PC-3 (cell line): ENCODE measurements at regions not wholly inside any gene's neighbourhood (a gene's known extent, or its start where the extent isn't known, plus 50 kb on each side); places are given as distances from the start of the nearest gene placed in this dataset.

Experiments
- ATAC-seq: fragments of 200-7000 bp; cut with Tn5 transposase; 2 replicates; pipeline ENCODE4 v1.9.1; 2020; ENCODE audit warnings: mild to moderate bottlenecking, moderate library complexity
- BruUV-seq: library from RNA; stranded (reverse); fragments of 400-500 nt; replicated peaks from 2 replicates; lab custom pipeline; 2021; lab: Mats Ljungman, UMichigan
- CTCF ChIA-PET: fragments of 300-600 bp; sonication (Branson Sonifier 250); formaldehyde crosslinking; loops from one replicate; lab custom pipeline; 2022; ENCODE audit warnings: antibody characterized with exemption; lab: Charles Lee
- POLR2A ChIA-PET: fragments of 300-600 bp; sonication (Branson Sonifier 250); formaldehyde crosslinking; loops from one replicate; lab custom pipeline; 2022; ENCODE audit warnings: antibody characterized with exemption; ENCODE audit not compliant: unreplicated experiment; lab: Charles Lee
- DNase-seq: peaks from one replicate; pipeline ENCODE4 v3.0.0-alpha.2; 2015
- H2AFZ ChIP-seq: fragments of 300-600 bp; sonication (generic); 2 replicates; pipeline ENCODE4 v1.6.0; 2016; ENCODE audit warnings: antibody characterized with exemption, low read length
- H3F3A ChIP-seq: fragments of 300-600 bp; sonication (generic); one replicate; pipeline ENCODE4 v1.6.0; 2017; ENCODE audit warnings: antibody characterized with exemption, low read length, control low read depth, mild to moderate bottlenecking; ENCODE audit not compliant: unreplicated experiment
- H3K27ac ChIP-seq: fragments of 300-600 bp; sonication (generic); 2 replicates; pipeline ENCODE4 v1.5.1; 2016; ENCODE audit warnings: mild to moderate bottlenecking, low read length
- H3K27me3 ChIP-seq: fragments of 300-600 bp; sonication (generic); 2 replicates; pipeline ENCODE4 v1.6.1; 2016; ENCODE audit warnings: low read length, mixed read lengths
- H3K36me3 ChIP-seq: fragments of 300-600 bp; sonication (generic); 2 replicates; pipeline ENCODE4 v1.6.1; 2016; ENCODE audit warnings: low read depth, mixed run types, low read length, mixed read lengths
- H3K4me1 ChIP-seq: fragments of 300-600 bp; sonication (generic); 2 replicates; pipeline ENCODE4 v1.5.1; 2016; ENCODE audit warnings: low read length; ENCODE audit not compliant: insufficient read depth
- H3K4me2 ChIP-seq: fragments of 300-600 bp; sonication (generic); 2 replicates; pipeline ENCODE4 v1.6.0; 2016; ENCODE audit warnings: low read length
- H3K4me3 ChIP-seq: fragments of 300-600 bp; sonication (generic); 2 replicates; pipeline ENCODE4 v1.5.1; 2016; ENCODE audit warnings: mild to moderate bottlenecking, low read length, mixed read lengths
- H3K79me2 ChIP-seq: fragments of 300-600 bp; sonication (generic); 2 replicates; pipeline ENCODE4 v1.6.1; 2017; ENCODE audit warnings: low read length, mixed read lengths
- H3K9ac ChIP-seq: fragments of 300-600 bp; sonication (generic); 2 replicates; pipeline ENCODE4 v1.6.0; 2016; ENCODE audit warnings: mild to moderate bottlenecking, low read length
- H3K9me2 ChIP-seq: fragments of 300-600 bp; sonication (generic); replicated peaks from 2 replicates; pipeline ENCODE4 v1.6.1; 2016; ENCODE audit warnings: mixed run types, low read length, mixed read lengths
- H3K9me3 ChIP-seq: fragments of 300-600 bp; sonication (generic); 2 replicates; pipeline ENCODE4 v1.6.1; 2016; ENCODE audit warnings: low read length, mixed read lengths
- H4K20me1 ChIP-seq: fragments of 300-600 bp; sonication (generic); 2 replicates; pipeline ENCODE4 v1.6.1; 2016; ENCODE audit warnings: low read length, mixed read lengths
- CTCF ChIP-seq: fragments of 300-600 bp; sonication (generic); conservative IDR thresholded peaks from 2 replicates; pipeline ENCODE4 v1.5.1; 2017; ENCODE audit warnings: antibody characterized with exemption, low read depth, mild to moderate bottlenecking, low read length
- EZH2 ChIP-seq: fragments of 300-600 bp; sonication (generic); IDR thresholded peaks from one replicate; pipeline ENCODE4 v1.6.1; 2017; ENCODE audit warnings: antibody characterized with exemption, mild to moderate bottlenecking, low read length; ENCODE audit not compliant: unreplicated experiment
- EZH2phosphoT487 ChIP-seq: fragments of 300-600 bp; sonication (generic); IDR thresholded peaks from 2 replicates; pipeline ENCODE4 v1.6.1; 2018; ENCODE audit warnings: mild to moderate bottlenecking, antibody characterized with exemption, low read length, borderline replicate concordance
- intact Hi-C: fragments of 100-400 bp; cut with micrococcal nuclease; formaldehyde crosslinking; loops from 2 replicates; pipeline ENCODE4 v1.9.0; 2023

GRCh38 chr7:63037242-63037641 is 961.4 kb upstream of the ZNF722 start:
- Histone ChIP-seq H4K20me1 (no peaks in the 10 kb centered on the region), H3K36me3 (no peaks in the 10 kb centered on the region), H3K4me1 (no peaks in the 10 kb centered on the region), H3K9me2 (no peaks in the 10 kb centered on the region), H3K4me3 (no peak overlapping the region), H3K4me2 (no peak overlapping the region), H3F3A (no peaks in the 10 kb centered on the region), H3K9me3 (no peaks in the 10 kb centered on the region), H3K27ac (no peak overlapping the region), H2AFZ (no peak overlapping the region), H3K9ac (no peak overlapping the region), H3K79me2 (no peaks in the 10 kb centered on the region), H3K27me3 (no peaks in the 10 kb centered on the region)
- no peak for ATAC-seq
- DNase-seq: no peak
- no TSS peak for BruUV-seq
- POLR2A ChIA-PET: no interaction called here
- CTCF ChIA-PET: no interaction called here
- intact Hi-C loops: no loop called here
- TF ChIP-seq EZH2 (no peak), EZH2phosphoT487 (no peak), CTCF (no peak)

- no TSS peak for BruUV-seq
- Histone ChIP-seq H3K36me3 (no peaks in the 10 kb centered on the region), H3K4me3 (no peak overlapping the region), H3K4me1 (no peaks in the 10 kb centered on the region), H3K27me3 (no peaks in the 10 kb centered on the region), H3K27ac (no peak overlapping the region), H2AFZ (no peak overlapping the region), H3K4me2 (no peak overlapping the region), H3F3A (no peaks in the 10 kb centered on the region), H3K9me3 (no peaks in the 10 kb centered on the region), H3K9ac (no peak overlapping the region), H3K79me2 (no peaks in the 10 kb centered on the region), H3K9me2 (no peaks in the 10 kb centered on the region), H4K20me1 (no peaks in the 10 kb centered on the region)
- no peak for ATAC-seq
- ChIA-PET CTCF (no interaction called here), POLR2A (no interaction called here)
- intact Hi-C loops: no loop called here
- TF ChIP-seq EZH2phosphoT487 (no peak), CTCF (no peak), EZH2 (no peak)
- DNase-seq: no peak
These were observed 959.7 kb upstream of the ZNF722 start for GRCh38 chr7:63038987-63039386.

- Histone ChIP-seq H3K79me2 (no peaks in the 10 kb centered on the region), H3K27ac (no peak overlapping the region), H3K4me2 (no peak overlapping the region), H3K27me3 (no peaks in the 10 kb centered on the region), H3K4me1 (no peaks in the 10 kb centered on the region), H3K36me3 (no peaks in the 10 kb centered on the region), H3F3A (no peaks in the 10 kb centered on the region), H3K9me3 (no peaks in the 10 kb centered on the region), H3K9ac (no peak overlapping the region), H2AFZ (no peak overlapping the region), H3K4me3 (no peak overlapping the region), H4K20me1 (no peaks in the 10 kb centered on the region), H3K9me2 (no peaks in the 10 kb centered on the region)
- BruUV-seq: no TSS peak
- intact Hi-C loops: no loop called here
- POLR2A ChIA-PET: no interaction called here
- CTCF ChIA-PET: no interaction called here
- TF ChIP-seq CTCF: no peak
- no peak for TF ChIP-seq EZH2
- no peak for TF ChIP-seq EZH2phosphoT487
- DNase-seq: no peak
- no peak for ATAC-seq
These were observed 958.8 kb upstream of the ZNF722 start for GRCh38 chr7:63039882-63040281.
